ENCODE measurements at regions not wholly inside any gene's neighbourhood (a gene's known extent, or its start where the extent isn't known, plus 50 kb on each side); places are given as distances from the start of the nearest gene placed in this dataset.

DNA sequence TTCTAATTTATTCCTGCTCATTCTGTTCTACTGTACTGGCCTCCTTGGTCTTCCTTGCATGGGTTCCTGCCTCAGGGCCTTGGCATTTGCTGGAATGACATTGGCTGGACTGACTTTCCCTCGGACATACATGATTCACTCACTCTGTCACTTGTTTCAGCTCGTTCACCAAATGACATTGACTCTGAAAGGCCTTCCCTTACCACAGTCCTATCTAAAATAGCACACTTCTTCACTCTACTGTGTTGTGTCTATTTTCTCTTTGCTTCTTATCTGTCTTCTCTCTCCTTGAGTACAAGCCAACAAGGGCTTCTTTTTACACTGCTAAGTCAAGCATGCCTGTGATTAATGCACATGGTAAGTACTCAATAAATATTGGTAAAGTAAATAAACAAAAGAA is 65.6 kb downstream of the SCG2 start:
- BruUV-seq (replicated peaks): no TSS peak
- no peak overlapping the region for H3K4me2 ChIP-seq (ENCODE audit: low read depth, low read length)
- no peak for DNase-seq (ENCODE audit: low spot score)
- TF ChIP-seq NR1H2 (CRISPR knock-in tag; IDR thresholded peaks at IDR 0.05; ENCODE audit: borderline replicate concordance, low read depth): no peak
- no peaks in the 10 kb centered on the region for H4K20me1 ChIP-seq (ENCODE audit: insufficient read depth, low read length)
- H3K9me3 ChIP-seq (ENCODE audit: low read length): no peaks in the 10 kb centered on the region
- no peak overlapping the region for H3K27ac ChIP-seq (ENCODE audit: extremely low read length, insufficient read depth, low read length)
- peaks cover 10% of the 10 kb centered on the region; the same call in 1 of the 2 replicates for H3K4me1 ChIP-seq (ENCODE audit: insufficient read depth, low read length)
- POLR2A ChIA-PET: no interaction called here
- H3K36me3 ChIP-seq (replicated peaks in 1 of 2; ENCODE audit: control insufficient read depth in 1 of 2, insufficient read depth in 2 of 2, low read length in 2 of 2): no peaks in the 10 kb centered on the region
- H3K79me2 ChIP-seq (ENCODE audit: insufficient read depth, low read length): no peaks in the 10 kb centered on the region
- intact Hi-C loops (cut with micrococcal nuclease; ENCODE audit: unreplicated experiment): no loop called here
- no peak overlapping the region for H3K9ac ChIP-seq (ENCODE audit: insufficient read depth, low read depth, low read length)
- no peak overlapping the region for H3K4me3 ChIP-seq (replicated peaks in 1 of 3; ENCODE audit: insufficient read depth in 1 of 3, low read depth in 2 of 3, low read length in 3 of 3)
- no peak for FAIRE-seq
- in situ Hi-C loops (cut with HindIII; ENCODE audit: extremely low pct_ligation_motif_present, low pct_unique_long_range_greater_than_20kb): no loop called here
- 2% methylated on average over 2 of the region's 2 CpGs for WGBS (ENCODE audit: low lambda C conversion rate)
- CTCF ChIA-PET (ENCODE audit: low intra/inter-chr PET ratio, low total read pairs): no interaction called here
- no peak overlapping the region for H2AFZ ChIP-seq (ENCODE audit: low read length)
- H3K27me3 ChIP-seq (ENCODE audit: control insufficient read depth in 1 of 2, insufficient read depth in 2 of 2, low read length in 2 of 2): no peaks in the 10 kb centered on the region; a peak in 1 of 5 replicates
- ATAC-seq: no peak

DNA sequence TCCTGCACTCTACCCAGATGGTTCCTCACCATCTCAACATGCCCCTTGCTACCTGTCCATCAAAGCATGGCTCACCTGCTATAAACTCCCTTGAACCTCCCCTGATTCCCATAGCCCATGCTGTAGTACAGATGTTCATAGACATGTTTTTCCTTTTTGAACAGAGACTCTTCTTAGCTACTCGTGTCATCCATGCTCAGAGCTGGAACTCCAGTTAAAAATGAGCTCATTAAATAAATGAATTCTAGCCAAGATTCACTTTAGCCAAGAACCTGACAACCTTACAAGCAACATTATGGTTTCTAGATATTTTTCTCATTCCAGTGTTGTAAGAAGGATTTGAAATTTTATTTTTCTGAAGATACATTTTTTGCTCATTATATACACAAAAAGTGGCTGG is 65.0 kb downstream of the SCG2 start:
- no peaks in the 10 kb centered on the region; a peak in 1 of 5 replicates for H3K27me3 ChIP-seq (ENCODE audit: control insufficient read depth in 1 of 2, insufficient read depth in 2 of 2, low read length in 2 of 2)
- no peak overlapping the region for H3K4me3 ChIP-seq (replicated peaks in 1 of 3; ENCODE audit: insufficient read depth in 1 of 3, low read depth in 2 of 3, low read length in 3 of 3)
- no peaks in the 10 kb centered on the region for H3K9me3 ChIP-seq (ENCODE audit: low read length)
- POLR2A ChIA-PET: no interaction called here
- H3K4me2 ChIP-seq (ENCODE audit: low read depth, low read length): no peak overlapping the region
- ATAC-seq: no peak
- H3K36me3 ChIP-seq (replicated peaks in 1 of 2; ENCODE audit: control insufficient read depth in 1 of 2, insufficient read depth in 2 of 2, low read length in 2 of 2): no peaks in the 10 kb centered on the region
- no peaks in the 10 kb centered on the region for H3K79me2 ChIP-seq (ENCODE audit: insufficient read depth, low read length)
- in situ Hi-C loops (cut with HindIII; ENCODE audit: extremely low pct_ligation_motif_present, low pct_unique_long_range_greater_than_20kb) (no loop called here), intact Hi-C loops (cut with micrococcal nuclease; ENCODE audit: unreplicated experiment) (no loop called here)
- H3K9ac ChIP-seq (ENCODE audit: insufficient read depth, low read depth, low read length): no peak overlapping the region
- no peak overlapping the region for H2AFZ ChIP-seq (ENCODE audit: low read length)
- CTCF ChIA-PET (ENCODE audit: low intra/inter-chr PET ratio, low total read pairs): no interaction called here
- DNase-seq (ENCODE audit: low spot score): no peak
- no TSS peak for BruUV-seq (replicated peaks)
- FAIRE-seq: no peak
- no peak overlapping the region for H3K27ac ChIP-seq (ENCODE audit: extremely low read length, insufficient read depth, low read length)
- peaks cover 10% of the 10 kb centered on the region; the same call in 1 of the 2 replicates for H3K4me1 ChIP-seq (ENCODE audit: insufficient read depth, low read length)
- 2% methylated on average over 1 of the region's 1 CpG for WGBS (ENCODE audit: low lambda C conversion rate)
- no peaks in the 10 kb centered on the region for H4K20me1 ChIP-seq (ENCODE audit: insufficient read depth, low read length)
- no peak for TF ChIP-seq RXRB (CRISPR knock-in tag; IDR thresholded peaks at IDR 0.05; ENCODE audit: borderline replicate concordance)
- TF ChIP-seq, protein P1, sequence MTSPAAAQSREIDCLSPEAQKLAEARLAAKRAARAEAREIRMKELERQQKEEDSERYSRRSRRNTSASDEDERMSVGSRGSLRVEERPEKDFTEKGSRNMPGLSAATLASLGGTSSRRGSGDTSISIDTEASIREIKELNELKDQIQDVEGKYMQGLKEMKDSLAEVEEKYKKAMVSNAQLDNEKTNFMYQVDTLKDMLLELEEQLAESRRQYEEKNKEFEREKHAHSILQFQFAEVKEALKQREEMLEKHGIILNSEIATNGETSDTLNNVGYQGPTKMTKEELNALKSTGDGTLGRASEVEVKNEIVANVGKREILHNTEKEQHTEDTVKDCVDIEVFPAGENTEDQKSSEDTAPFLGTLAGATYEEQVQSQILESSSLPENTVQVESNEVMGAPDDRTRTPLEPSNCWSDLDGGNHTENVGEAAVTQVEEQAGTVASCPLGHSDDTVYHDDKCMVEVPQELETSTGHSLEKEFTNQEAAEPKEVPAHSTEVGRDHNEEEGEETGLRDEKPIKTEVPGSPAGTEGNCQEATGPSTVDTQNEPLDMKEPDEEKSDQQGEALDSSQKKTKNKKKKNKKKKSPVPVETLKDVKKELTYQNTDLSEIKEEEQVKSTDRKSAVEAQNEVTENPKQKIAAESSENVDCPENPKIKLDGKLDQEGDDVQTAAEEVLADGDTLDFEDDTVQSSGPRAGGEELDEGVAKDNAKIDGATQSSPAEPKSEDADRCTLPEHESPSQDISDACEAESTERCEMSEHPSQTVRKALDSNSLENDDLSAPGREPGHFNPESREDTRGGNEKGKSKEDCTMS (CRISPR knock-in tag; conservative IDR thresholded peaks at IDR 0.05): no peak
- TF ChIP-seq, protein P2, sequence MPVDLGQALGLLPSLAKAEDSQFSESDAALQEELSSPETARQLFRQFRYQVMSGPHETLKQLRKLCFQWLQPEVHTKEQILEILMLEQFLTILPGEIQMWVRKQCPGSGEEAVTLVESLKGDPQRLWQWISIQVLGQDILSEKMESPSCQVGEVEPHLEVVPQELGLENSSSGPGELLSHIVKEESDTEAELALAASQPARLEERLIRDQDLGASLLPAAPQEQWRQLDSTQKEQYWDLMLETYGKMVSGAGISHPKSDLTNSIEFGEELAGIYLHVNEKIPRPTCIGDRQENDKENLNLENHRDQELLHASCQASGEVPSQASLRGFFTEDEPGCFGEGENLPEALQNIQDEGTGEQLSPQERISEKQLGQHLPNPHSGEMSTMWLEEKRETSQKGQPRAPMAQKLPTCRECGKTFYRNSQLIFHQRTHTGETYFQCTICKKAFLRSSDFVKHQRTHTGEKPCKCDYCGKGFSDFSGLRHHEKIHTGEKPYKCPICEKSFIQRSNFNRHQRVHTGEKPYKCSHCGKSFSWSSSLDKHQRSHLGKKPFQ (CRISPR knock-in tag; IDR thresholded peaks at IDR 0.05; ENCODE audit: insufficient replicate concordance): no peak
- TF ChIP-seq, protein P3, sequence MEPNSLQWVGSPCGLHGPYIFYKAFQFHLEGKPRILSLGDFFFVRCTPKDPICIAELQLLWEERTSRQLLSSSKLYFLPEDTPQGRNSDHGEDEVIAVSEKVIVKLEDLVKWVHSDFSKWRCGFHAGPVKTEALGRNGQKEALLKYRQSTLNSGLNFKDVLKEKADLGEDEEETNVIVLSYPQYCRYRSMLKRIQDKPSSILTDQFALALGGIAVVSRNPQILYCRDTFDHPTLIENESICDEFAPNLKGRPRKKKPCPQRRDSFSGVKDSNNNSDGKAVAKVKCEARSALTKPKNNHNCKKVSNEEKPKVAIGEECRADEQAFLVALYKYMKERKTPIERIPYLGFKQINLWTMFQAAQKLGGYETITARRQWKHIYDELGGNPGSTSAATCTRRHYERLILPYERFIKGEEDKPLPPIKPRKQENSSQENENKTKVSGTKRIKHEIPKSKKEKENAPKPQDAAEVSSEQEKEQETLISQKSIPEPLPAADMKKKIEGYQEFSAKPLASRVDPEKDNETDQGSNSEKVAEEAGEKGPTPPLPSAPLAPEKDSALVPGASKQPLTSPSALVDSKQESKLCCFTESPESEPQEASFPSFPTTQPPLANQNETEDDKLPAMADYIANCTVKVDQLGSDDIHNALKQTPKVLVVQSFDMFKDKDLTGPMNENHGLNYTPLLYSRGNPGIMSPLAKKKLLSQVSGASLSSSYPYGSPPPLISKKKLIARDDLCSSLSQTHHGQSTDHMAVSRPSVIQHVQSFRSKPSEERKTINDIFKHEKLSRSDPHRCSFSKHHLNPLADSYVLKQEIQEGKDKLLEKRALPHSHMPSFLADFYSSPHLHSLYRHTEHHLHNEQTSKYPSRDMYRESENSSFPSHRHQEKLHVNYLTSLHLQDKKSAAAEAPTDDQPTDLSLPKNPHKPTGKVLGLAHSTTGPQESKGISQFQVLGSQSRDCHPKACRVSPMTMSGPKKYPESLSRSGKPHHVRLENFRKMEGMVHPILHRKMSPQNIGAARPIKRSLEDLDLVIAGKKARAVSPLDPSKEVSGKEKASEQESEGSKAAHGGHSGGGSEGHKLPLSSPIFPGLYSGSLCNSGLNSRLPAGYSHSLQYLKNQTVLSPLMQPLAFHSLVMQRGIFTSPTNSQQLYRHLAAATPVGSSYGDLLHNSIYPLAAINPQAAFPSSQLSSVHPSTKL (CRISPR knock-in tag; IDR thresholded peaks at IDR 0.05): no peak

Measured in HepG2 (cell line).